ENCODE measurements at regions not wholly inside any gene's neighbourhood (a gene's known extent, or its start where the extent isn't known, plus 50 kb on each side); places are given as distances from the start of the nearest gene placed in this dataset.

- TF ChIP-seq POLR2A (IDR thresholded peaks at IDR 0.05) (no peak), EP300 (IDR thresholded peaks at IDR 0.05) (no peak), CTCF (IDR thresholded peaks at IDR 0.05) (no peak), POLR2AphosphoS5 (IDR thresholded peaks at IDR 0.05) (no peak)
Measured at GRCh38 chr17:36730857-36731490, 129.6 kb downstream of the MRM1 start.
